Activated T-helper 17 cell treated with anti-CD3 and anti-CD28 coated beads, Interleukin-2, amount 50 U/mL, for 72 hours (primary cell): ENCODE measurements at regions not wholly inside any gene's neighbourhood (a gene's known extent, or its start where the extent isn't known, plus 50 kb on each side); places are given as distances from the start of the nearest gene placed in this dataset.
A peak's percentile ranks its signal among the peaks of the same experiment; 100 is the strongest.

ENCODE experiments used
- ATAC-seq: fragments of 150-1000 bp; cut with Tn5 transposase; replicated peaks from 2 replicates; pipeline ENCODE4 v1.10.0; 2021; ENCODE audit warnings: mild to moderate bottlenecking, moderate library complexity
- H3K27ac Mint-ChIP-seq: one replicate; pipeline ENCODE4 v1.8.0; 2022; ENCODE audit warnings: mixed read lengths
- H3K27me3 Mint-ChIP-seq: one replicate; pipeline ENCODE4 v1.8.0; 2022; ENCODE audit warnings: mixed read lengths
- H3K36me3 Mint-ChIP-seq: one replicate; pipeline ENCODE4 v1.8.0; 2022; ENCODE audit warnings: low read depth, mild to moderate bottlenecking, mixed read lengths
- H3K4me1 Mint-ChIP-seq: one replicate; pipeline ENCODE4 v1.8.0; 2022; ENCODE audit warnings: mixed read lengths
- H3K4me3 Mint-ChIP-seq: one replicate; pipeline ENCODE4 v1.8.0; 2022; ENCODE audit warnings: mild to moderate bottlenecking, mixed read lengths
- H3K9me3 Mint-ChIP-seq: one replicate; pipeline ENCODE4 v1.8.0; 2022; ENCODE audit warnings: mixed read lengths

DNA sequence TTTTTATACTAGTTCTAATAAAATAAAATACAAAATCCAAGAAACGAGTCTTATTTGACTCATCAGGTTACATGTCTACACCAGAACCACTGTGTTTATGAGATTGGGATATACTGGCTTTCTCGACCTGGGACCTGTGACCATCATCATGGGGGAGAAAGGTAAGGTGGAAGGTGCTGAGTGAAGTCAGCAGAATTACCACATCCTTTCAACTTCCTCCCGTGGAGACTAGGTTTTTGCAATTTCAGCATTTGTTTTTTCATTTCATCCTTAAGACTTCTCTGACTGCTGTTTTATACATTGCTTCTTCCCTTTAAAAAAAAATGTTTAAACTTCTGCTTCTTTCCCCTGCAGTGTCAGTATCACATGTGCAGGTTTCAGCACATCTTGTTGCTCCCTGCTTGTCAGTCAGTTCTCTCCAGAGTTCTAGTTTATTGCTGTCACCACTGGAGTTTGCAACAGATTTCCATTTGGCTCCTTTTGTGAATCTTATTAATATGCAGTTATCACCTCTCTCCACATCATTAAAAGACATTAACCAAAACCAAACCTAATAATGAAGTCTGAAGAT lies 60.4 kb upstream of the HAO2 start:
- Mint-ChIP-seq H3K9me3 (no peaks in the 10 kb centered on the region), H3K4me3 (no peak overlapping the region), H3K36me3 (no peaks in the 10 kb centered on the region), H3K4me1 (no peaks in the 10 kb centered on the region), H3K27ac (no peak overlapping the region), H3K27me3 (peaks cover 42% of the 10 kb centered on the region)
- ATAC-seq = no peak

DNA sequence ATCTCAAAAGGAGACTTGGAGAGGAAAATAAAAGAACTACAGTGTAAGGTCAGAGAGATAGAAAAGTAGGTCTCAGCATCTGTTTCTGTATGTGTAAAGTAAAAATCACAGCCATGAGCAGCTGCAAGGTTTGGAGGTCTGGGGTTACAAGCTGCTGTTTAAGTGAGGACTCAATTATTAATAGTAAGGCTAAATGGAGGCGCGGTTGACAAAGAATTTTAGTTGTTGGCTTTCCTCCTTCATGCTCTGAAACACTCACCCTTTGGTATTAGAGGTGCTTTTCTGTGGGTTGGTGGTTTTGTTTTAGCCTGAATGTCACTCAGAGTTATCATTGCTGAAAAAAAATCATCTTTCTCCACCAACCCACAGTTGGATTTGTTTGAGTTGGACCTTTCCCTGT lies 59.8 kb upstream of the HAO2 start:
- peaks cover 42% of the 10 kb centered on the region for H3K27me3 Mint-ChIP-seq
- ATAC-seq = no peak
- no peak overlapping the region for H3K4me3 Mint-ChIP-seq
- no peaks in the 10 kb centered on the region for H3K9me3 Mint-ChIP-seq
- H3K27ac Mint-ChIP-seq = no peak overlapping the region
- H3K4me1 Mint-ChIP-seq = no peaks in the 10 kb centered on the region
- no peaks in the 10 kb centered on the region for H3K36me3 Mint-ChIP-seq

DNA sequence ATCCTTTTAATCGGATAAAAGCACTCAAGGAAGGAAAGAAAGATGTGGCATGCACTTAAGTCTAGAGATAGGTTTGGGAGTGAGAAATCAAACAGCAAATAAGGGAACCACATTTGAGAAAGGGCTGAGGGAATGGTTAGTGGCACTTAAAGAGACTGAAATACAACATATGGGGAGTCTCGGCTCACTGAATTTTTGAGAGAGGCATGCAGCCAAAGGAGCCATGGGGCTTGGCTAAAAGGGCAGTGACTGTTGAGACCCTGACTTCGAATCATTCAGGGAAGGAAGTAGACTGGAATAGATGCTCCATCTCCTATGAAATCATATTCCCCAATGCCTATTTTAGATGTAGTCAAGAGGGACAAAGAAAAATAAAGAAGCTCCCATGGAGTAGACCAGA lies 58.3 kb upstream of the HAO2 start:
- no peak overlapping the region for H3K4me3 Mint-ChIP-seq
- no peak for ATAC-seq
- no peaks in the 10 kb centered on the region for H3K9me3 Mint-ChIP-seq
- H3K36me3 Mint-ChIP-seq = no peaks in the 10 kb centered on the region
- peaks cover 54% of the 10 kb centered on the region for H3K27me3 Mint-ChIP-seq
- H3K27ac Mint-ChIP-seq = no peak overlapping the region
- no peaks in the 10 kb centered on the region for H3K4me1 Mint-ChIP-seq

DNA sequence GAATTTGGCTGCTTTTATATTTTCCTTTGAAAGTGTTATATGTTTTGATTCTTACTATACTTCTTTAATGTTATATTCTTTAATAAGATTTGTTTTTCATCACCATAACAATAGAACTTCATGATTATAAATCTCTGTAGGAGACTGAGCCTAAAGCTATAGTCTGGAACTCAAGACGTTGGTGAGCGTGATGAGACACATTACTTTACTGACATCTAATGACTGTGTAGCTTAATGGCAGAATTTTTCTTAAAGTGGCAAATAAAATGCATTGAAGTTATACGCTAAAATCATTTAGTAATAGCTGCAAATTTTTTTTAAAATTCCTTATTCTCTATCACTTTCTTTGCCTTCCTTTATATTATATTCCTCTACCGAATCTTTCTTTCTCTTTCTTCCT lies 56.1 kb upstream of the HAO2 start:
- H3K4me1 Mint-ChIP-seq = no peaks in the 10 kb centered on the region
- peaks cover 44% of the 10 kb centered on the region for H3K27me3 Mint-ChIP-seq
- H3K36me3 Mint-ChIP-seq = no peaks in the 10 kb centered on the region
- no peak overlapping the region for H3K27ac Mint-ChIP-seq
- H3K4me3 Mint-ChIP-seq = no peak overlapping the region
- ATAC-seq = no peak
- no peaks in the 10 kb centered on the region for H3K9me3 Mint-ChIP-seq

DNA sequence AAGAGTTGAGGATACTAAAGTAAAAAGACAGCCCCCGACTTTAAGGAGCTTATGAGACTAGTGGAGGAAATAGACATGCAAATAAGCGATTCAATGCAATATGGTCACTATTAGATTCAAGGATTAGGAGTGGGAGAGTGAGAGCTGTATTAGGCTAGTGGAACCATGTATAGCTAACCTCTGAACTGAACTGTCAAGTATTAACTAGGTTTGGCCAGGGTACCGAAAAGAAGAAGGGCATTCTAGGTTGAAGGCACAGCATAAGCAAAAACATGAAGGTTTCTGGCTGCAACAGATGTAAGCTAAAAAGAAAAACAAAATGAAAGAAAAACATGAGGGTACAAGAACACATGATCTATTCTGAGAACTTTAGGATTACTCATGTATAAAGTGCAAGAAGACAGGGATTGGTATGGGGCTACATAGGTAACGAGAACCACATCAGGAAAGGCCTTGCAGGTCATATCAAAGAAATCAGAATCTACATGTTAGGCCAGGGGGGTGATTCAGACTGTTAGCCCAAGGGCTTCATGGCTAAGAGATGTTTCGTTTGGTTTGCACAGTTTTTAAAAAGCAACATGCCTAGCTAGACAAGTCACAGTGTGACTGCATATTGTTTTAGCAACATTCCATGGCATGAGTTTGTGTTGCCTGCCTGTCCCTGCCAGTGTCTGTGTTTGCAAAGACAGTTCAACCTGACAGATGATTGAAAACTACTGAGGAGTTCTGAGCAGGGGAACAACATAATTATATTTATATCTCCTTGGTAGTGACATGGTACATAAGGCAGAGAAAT lies 54.4 kb upstream of the HAO2 start:
- no peak for ATAC-seq
- H3K36me3 Mint-ChIP-seq = no peaks in the 10 kb centered on the region
- H3K27ac Mint-ChIP-seq = no peak overlapping the region
- H3K4me1 Mint-ChIP-seq = no peaks in the 10 kb centered on the region
- H3K4me3 Mint-ChIP-seq = no peak overlapping the region
- peaks cover 30% of the 10 kb centered on the region for H3K27me3 Mint-ChIP-seq
- no peaks in the 10 kb centered on the region for H3K9me3 Mint-ChIP-seq

DNA sequence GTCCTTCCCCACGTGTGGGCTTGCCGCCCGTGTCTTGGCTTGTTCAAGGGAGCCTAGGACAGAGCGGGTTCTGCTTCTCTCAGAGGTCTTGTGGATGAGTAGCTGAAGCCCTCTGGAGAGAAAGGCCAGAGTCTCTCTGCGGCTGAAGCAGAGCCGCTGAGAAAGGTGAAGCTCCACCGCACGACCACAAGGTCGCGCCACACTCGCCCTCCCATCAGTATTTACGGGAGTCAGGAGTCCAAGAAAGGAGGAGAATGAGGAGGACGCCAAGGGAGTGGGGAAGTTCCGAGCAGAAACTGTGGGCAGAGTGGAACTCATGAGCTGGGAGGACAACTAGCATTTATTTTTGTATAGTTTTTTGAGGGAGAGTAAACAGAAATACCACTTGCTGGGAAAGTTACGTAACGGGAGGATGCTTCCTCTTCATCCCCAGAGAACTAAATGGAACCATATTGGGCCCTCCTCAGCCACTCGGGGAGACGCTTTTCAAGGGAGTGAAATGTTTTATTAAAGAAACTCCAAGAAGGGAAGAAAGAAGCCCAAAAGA lies 51.6 kb upstream of the HAO2 start:
- Mint-ChIP-seq H3K36me3 (no peaks in the 10 kb centered on the region), H3K4me3 (no peak overlapping the region), H3K27ac (no peak overlapping the region), H3K9me3 (no peaks in the 10 kb centered on the region), H3K27me3 (peaks cover 16% of the 10 kb centered on the region), H3K4me1 (no peaks in the 10 kb centered on the region)
- ATAC-seq = no peak

DNA sequence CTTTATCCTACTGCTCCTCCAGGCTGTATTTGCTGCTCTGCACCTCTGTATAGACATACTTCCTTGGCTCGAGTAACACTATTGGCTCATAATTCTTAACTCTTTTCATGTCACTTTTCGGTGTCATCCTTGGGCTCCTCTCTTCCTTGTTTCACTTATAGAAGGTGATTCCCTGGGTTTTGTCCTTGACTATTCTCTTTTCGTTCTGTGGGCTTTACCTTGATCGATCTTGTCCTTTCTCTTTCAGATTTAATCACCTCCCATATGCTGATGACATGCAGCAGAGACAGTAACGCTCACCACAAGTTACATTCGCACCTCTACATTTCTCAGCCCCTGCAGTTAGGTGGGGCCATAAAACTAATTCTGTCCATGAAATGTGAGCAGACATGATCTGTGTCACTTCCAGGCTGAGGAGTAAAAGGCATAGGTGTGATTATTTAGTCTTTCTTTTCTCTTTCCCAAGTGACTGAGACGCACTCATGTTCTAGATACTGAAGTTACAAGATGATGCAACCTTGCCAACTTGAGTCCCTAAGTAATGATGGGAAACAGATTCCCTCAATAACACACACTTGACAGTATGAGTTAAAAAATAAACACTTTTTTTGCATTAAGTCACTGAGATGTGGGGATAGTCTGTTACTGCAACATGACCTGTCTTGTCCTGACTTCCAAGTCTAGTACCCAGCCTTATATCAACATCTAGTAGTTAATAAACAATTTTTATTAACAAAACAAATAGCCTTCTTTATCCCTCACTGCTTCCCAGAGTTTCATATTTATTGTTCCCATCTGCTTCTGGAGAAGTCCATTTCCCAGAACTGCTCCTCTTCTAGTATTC lies 49.9 kb upstream of the HAO2 start:
- peaks cover 15% of the 10 kb centered on the region for H3K27me3 Mint-ChIP-seq
- H3K4me1 Mint-ChIP-seq = no peaks in the 10 kb centered on the region
- H3K36me3 Mint-ChIP-seq = no peaks in the 10 kb centered on the region
- no peak overlapping the region for H3K27ac Mint-ChIP-seq
- H3K9me3 Mint-ChIP-seq = no peaks in the 10 kb centered on the region
- ATAC-seq = peak; percentile 34
- H3K4me3 Mint-ChIP-seq = no peak overlapping the region
